ENCODE measurements at regions not wholly inside any gene's neighbourhood (a gene's known extent, or its start where the extent isn't known, plus 50 kb on each side); places are given as distances from the start of the nearest gene placed in this dataset.
"Not testable (repeated sequence)": the region's sequence is repeated elsewhere in the genome, so short reads cannot be mapped to it uniquely, and the experiment has no call there.

- no peak for DNase-seq
These were observed 263.6 kb upstream of the SYT10 start for GRCh38 chr12:33703221-33703620.

- no peak for DNase-seq
These were observed 267.3 kb upstream of the SYT10 start for GRCh38 chr12:33706927-33707326.

DNA sequence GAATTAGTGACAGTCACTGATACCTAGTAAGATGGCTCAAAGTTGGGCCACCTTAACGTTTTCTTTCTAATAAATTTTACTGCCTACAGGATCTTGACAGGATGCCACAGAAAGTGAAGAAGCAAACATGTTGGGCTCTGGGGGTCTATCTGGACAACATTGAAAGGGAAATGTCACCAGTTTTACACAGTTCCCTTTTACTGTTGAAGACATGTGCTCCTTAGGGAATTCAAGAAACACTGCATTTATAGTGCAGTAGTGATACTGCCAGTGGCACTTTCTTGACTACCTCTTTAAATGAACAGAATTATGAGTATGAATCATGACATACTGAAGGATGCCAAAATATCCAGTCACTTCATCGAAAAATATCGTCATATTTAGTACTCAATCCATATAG, 269.3 kb upstream of the SYT10 start:
- no peak for DNase-seq

DNA sequence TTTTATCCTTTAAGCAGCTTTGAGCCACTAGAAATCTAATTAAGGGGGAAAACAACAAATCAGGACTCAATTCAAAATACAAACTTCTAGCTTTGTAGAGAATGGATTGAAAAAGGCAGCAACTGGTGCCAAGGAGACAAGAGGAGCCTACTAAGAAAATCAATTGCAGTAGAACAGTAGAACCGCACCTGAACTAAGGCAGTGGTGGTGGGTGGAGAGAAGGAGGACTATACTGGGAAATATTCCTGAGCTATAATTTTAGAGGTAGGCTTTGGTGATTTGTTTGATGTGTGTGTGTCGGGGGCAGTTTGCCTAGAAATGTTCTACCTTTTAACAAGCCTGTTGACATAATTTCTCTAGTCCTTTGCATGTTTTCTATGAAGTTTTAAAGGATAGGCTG, 270.9 kb upstream of the SYT10 start:
- no peak for DNase-seq

GRCh38 chr12:33718631-33719030, 279.0 kb upstream of the SYT10 start:
- no peak for DNase-seq

DNA sequence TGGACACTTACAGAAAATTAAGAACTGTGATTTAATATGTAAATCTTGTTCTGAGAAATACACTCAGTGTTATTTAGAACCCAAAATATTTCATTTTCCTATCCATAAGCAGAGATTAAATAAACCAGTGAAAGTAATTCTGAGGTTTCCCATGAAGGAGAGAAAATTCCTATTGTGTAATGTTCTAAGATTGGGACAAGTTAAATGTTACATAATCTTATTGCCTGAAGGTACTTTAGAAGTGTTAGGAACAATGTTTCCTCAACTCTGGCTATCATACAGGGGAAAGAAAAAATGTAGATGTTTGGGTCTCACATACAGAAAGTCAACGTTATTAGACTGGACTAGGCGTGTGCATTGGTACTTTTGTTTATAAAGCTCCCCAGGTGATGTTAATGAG, 281.9 kb upstream of the SYT10 start:
- no peak for DNase-seq

GRCh38 chr12:33724867-33725266, 285.2 kb upstream of the SYT10 start:
- no peak for DNase-seq

GRCh38 chr12:33734871-33735270, 287.4 kb upstream of the ALG10 start:
- no peak for DNase-seq

DNA sequence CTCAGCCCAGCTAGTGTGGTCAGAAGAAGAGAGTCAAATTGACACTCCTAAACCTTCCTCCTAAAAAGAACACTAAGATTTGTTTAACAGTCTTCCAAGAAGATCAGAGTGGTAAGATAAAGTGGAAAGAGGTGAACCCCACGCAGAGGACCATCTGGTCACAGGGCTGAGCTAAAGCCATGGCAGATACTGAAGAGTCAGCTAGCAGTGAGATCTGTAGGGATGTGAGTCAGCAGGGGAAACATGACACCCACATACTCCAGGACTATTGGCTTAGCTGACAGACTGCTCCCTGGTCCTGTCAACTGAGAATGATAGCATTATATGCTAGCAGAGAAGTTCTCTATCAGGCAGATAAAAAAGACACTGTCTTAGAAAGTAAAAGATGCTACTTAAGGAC, 269.4 kb upstream of the ALG10 start:
- peak; percentile 80 for DNase-seq

DNA sequence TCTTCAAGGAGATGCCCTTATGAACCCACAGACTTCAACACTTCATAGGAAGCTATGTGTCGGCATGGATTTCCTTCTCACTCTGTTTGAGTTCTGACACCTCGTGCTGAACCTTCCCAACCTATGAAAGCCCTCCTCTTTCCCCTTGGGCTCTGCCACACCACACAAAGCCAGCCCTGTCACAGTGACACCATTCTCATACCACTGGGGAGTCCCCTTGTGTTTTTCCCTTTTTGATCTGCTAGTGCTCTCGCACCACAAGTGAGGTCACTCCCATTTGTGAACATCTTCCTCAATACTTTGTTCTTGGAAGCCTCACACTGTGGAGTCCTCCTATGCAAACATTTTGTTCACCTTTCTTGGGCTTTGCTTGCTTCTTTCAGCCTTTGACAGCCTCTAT, 264.6 kb upstream of the ALG10 start:
- no peak for DNase-seq

DNA sequence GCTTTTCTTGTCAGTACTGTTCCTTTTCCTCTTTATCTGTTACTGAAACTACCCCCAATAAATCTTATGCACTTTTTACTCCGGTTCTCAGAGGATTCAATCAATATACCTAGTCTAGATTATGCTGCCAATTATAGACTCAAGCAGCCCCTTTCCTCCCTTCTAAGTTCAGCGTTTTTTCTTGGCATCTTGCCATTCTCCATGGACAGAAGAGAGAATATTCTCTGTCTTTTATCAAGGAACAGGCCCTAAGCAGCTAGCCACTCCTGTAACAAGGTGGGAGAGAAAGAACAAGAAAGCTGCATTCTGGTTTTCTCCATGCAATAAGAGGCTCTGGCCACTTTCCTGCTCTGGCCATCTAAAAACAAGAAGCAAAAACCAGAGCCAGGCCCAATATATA, 263.0 kb upstream of the ALG10 start:
- no peak for DNase-seq

GRCh38 chr12:33763331-33763730, 259.0 kb upstream of the ALG10 start:
- DNase-seq = no peak

DNA sequence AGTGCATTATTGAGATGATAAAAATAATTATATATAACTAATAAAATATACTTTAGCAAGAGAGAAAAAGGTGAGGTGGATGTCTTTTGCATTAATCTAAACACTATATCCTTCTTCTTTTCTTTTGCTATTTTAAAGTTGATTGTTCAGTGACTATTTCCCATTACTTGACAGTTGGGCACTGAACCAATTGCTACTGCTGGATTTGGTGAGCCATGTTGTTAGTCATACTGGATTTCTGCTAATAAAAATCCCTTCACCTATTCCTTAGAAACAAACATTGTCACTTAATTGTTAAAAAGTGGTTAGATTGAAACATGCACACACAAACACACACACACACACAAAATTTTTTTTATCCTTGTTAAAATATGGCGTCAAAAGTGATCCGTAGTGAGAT, 251.6 kb upstream of the ALG10 start:
- no peak for DNase-seq

GRCh38 chr12:33771889-33772288, 250.4 kb upstream of the ALG10 start:
- DNase-seq = no peak

DNA sequence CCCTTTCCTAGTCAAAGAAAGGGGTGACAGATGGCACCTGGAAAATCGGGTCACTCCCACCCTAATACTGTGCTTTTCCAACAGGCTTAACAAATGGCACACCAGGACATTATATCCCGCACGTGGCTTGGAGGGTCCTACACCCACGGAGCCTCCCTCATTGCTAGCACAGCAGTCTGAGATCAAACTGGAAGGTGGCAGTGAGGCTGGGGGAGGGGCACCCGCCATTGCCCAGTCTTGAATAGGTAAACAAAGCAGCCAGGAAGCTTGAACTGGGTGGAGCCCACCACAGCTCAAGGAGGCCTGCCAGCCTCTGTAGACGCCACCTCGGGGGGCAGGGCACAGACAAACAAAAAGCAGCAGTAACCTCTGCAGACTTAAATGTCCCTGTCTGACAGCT, 249.2 kb upstream of the ALG10 start:
- not testable (repeated sequence) for DNase-seq

DNA sequence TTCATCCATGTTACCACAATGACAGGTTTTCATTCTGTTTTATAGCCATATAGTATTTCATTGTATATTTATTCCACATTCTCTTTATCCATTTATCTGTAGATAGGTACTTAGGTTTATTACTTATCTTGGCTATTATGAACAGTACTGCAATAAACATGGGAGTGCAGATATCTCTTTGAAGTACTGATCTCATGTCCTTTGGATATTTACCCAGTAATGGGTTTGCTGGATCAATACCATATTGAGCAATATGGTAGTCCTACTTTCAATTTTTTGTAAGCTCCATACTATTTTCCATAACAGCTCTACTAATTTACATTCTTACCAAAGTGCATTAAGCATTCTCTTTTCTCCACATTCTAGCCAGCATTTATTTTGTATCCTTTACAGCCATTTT, 235.8 kb upstream of the ALG10 start:
- no peak for DNase-seq

- no peak for DNase-seq
These were observed 227.3 kb upstream of the ALG10 start for GRCh38 chr12:33794954-33795353.

DNA sequence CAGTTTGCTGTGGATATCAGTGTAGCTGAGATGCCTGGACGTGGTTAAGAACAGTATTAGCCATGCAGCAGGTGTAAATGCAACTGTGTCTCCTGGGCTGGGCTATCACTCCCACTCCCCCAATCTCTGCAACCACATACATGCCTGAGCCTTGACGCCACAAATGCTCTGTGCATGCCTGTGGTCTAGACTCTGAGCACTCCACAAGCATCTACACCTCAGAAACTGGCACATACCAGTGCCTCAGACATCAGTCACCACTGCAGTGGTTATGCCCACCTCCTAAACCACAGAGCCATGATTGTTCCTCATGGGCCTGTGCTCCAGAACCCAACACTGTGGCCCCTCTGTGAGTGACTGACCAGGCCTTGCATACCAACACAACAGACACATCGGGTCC, 226.8 kb upstream of the ALG10 start:
- DNase-seq = no peak

GRCh38 chr12:33813536-33813935, 208.8 kb upstream of the ALG10 start:
- DNase-seq = no peak

DNA sequence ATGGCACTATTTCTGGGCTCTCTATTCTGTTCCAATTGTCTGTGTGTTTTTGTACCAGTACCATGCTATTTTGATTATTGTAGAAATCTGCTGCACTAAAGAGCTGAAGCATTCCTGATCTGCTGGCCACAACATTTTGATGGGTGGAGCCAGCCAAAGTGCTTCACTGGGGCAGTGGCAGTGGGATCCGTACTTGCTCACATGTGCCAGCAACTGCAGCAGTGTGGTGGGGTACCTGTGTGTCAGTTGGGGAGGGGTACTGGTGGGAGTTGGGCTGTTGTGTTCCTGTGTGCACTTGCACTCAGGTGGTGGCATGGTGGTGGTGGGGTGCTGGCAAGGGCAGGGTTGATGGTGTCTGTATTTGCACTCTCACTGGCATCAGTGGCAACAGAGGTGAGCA, 204.6 kb upstream of the ALG10 start:
- DNase-seq = no peak

GRCh38 chr12:33818313-33818712, 204.0 kb upstream of the ALG10 start:
- DNase-seq = no peak

DNA sequence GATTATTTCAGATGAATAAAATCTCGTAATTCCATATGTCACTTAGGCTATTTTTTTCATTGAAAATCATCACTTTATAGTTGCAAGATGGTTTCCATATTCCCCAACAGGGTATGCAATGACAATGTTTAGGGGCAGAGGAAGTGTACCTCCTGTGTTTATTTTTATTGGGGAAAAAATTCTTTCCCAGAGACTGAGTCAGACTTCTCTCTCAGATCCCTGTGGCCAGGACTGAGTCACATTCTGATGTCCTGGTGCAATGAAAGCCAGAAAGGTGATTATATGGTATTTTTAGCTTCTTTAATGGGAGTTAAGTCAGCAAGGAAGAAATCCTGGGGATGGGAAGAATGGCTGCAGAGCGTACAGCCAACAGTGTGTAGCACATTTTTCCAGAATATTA, 196.9 kb upstream of the ALG10 start:
- no peak for DNase-seq

GRCh38 chr12:33825986-33826602, 196.2 kb upstream of the ALG10 start:
- DNase-seq = no peak

DNA sequence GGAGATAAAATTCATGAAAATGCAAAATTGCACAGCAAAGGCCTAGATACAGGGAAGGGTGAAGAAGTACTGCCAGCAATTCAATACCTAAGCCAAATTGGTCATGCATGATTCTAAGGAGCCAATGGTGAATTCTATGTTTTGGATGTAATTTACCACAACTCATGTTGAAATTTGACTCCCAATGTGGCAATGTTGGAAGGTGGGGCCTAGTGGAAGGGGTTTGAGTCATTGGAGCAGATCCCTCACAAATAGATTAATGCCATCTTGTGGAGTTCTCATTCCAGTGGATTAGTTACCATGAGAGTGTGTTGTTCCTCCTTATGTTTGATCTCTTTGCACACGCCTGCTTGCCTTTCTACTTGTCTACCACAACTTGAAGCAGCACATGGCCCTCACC, 194.0 kb upstream of the ALG10 start:
- peak; percentile 63 for DNase-seq

- peak; percentile 9 for DNase-seq
These were observed 192.2 kb upstream of the ALG10 start for GRCh38 chr12:33830070-33830469.

DNA sequence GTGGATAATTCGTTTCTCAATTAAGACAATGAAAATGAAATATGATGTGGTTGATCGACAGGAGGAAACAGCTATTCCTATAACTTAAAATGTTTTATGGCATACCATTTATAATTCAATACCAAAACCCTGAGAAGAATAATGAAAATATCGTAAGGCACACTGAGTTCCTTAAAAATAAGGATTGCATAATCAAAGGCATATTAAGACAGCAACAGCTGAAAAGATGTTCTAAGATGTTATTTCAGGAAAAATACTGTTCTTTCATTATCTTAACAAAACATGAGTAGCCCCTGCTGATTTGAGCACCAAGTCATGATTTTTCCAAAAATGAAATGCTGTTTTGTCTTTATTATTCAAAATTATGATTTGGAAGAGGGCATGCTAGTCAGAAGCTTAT, 189.4 kb upstream of the ALG10 start:
- peak; percentile 4 for DNase-seq
